K562 (cell line): ENCODE measurements at regions not wholly inside any gene's neighbourhood (a gene's known extent, or its start where the extent isn't known, plus 50 kb on each side); places are given as distances from the start of the nearest gene placed in this dataset.

ENCODE experiments used
- EP300 ChIP-seq: IDR thresholded peaks from 2 replicates; pipeline ENCODE4 v1.6.1; 2012; ENCODE audit warnings: low read length, improper control_type of control experiment
- KLF10 ChIP-seq: fragments of 250-450 bp; sonication (Bioruptor Pico); IDR thresholded peaks from 2 replicates; pipeline ENCODE4 v1.6.1; 2021; ENCODE audit warnings: matching md5 sums
- KLF6 ChIP-seq: fragments of 250-450 bp; sonication (Bioruptor Pico); IDR thresholded peaks from 2 replicates; pipeline ENCODE4 v1.4.0; 2020; ENCODE audit warnings: mild to moderate bottlenecking, moderate library complexity, borderline replicate concordance
- MIER1 ChIP-seq: fragments of 450-650 bp; IDR thresholded peaks from 2 replicates; pipeline ENCODE4 v1.6.1; 2016; ENCODE audit warnings: antibody characterized with exemption, mild to moderate bottlenecking, low read depth
- PTRF ChIP-seq: fragments of 450-650 bp; IDR thresholded peaks from 2 replicates; pipeline ENCODE4 v1.6.1; 2016; ENCODE audit warnings: mild to moderate bottlenecking, missing genetic modification characterization, missing compliant biosample characterization
- RAD21 ChIP-seq, 2 experiments: fragments of 250-450 bp in 1 of 2; fragments of 450-650 bp in 1 of 2; sonication (Bioruptor Pico) in 1 of 2; formaldehyde crosslinking in 1 of 2; IDR thresholded peaks in 1 of 2; conservative IDR thresholded peaks in 1 of 2; 2 replicates each; pipeline versions ENCODE4 v1.4.0 to v1.8.0; 2020 to 2022; ENCODE audit warnings: mild to moderate bottlenecking in 2 of 2, moderate library complexity in 1 of 2
- SREBF1 ChIP-seq: fragments of 150-350 bp; IDR thresholded peaks from 2 replicates; pipeline ENCODE4 v1.6.1; 2014; ENCODE audit warnings: antibody characterized with exemption, low read depth, low read length, borderline replicate concordance
- ZKSCAN3 ChIP-seq: fragments of 250-450 bp; sonication (Bioruptor Pico); IDR thresholded peaks from 2 replicates; pipeline ENCODE4 v1.4.0; 2020
- ZNF146 ChIP-seq: IDR thresholded peaks from one replicate; pipeline ENCODE4 v1.6.1; 2018; ENCODE audit warnings: missing compliant biosample characterization; ENCODE audit not compliant: unreplicated experiment
- ZNF282 ChIP-seq: sonication (generic); formaldehyde crosslinking; IDR thresholded peaks from 2 replicates; pipeline ENCODE4 v1.8.1; 2023; ENCODE audit warnings: missing genetic modification reagents
- ZNF586 ChIP-seq: fragments of 450-650 bp; formaldehyde crosslinking; conservative IDR thresholded peaks from 2 replicates; pipeline ENCODE4 v1.4.0; 2020; ENCODE audit warnings: mild to moderate bottlenecking, moderate library complexity
- TF ChIP-seq, protein P1 (sequence below): fragments of 450-650 bp; IDR thresholded peaks from 2 replicates; pipeline ENCODE4 v1.6.1; 2017; ENCODE audit warnings: mild to moderate bottlenecking, moderate library complexity
- TF ChIP-seq, protein P2 (sequence below): fragments of 450-650 bp; IDR thresholded peaks from 2 replicates; pipeline ENCODE4 v1.6.1; 2016; ENCODE audit warnings: low read depth, mild to moderate bottlenecking, moderate library complexity
- TF ChIP-seq, protein P3 (sequence below), 3 experiments: IDR thresholded peaks in 2 of 3; conservative IDR thresholded peaks in 1 of 3; 2 replicates each; pipeline ENCODE4 v1.5.1; 2011 to 2012; ENCODE audit warnings: low read length in 3 of 3, mild to moderate bottlenecking in 3 of 3, control low read depth in 2 of 3, improper control_type of control experiment in 1 of 3, inconsistent platforms in 1 of 3, low read depth in 1 of 3, mixed read lengths in 1 of 3, moderate library complexity in 1 of 3; ENCODE audit not compliant: insufficient read depth in 2 of 3

DNA sequence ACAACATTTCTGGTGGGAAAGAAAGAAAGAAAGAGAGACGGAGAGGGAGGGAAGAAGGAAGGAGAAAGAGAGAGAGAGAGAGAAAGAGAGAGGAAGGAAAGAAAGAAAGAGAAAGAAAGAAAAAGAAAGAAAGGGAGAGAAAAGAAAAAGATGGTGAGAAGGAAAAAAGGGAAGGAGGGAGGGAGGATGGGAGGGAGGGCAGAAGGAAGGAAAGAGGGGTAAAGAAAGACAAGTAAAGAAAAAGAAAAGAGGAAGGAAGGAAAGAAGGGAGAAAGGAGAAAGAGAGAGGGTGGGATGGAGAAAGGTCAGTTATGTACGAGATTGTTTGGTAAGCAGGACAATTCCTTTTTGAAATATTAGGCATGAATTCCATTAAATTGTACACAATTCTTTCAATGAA is 145.3 kb downstream of the SPRY2 start:
- TF ChIP-seq ZKSCAN3 (CRISPR knock-in tag) (no peak), MIER1 (no peak), KLF10 (CRISPR knock-in tag) (no peak), ZNF282 (CRISPR knock-in tag) (no peak), KLF6 (CRISPR knock-in tag) (no peak), EP300 (no peak), SREBF1 (no peak), RAD21 (CRISPR knock-in tag; conservative IDR thresholded peaks at IDR 0.05 in 1 of 2, IDR thresholded peaks at IDR 0.05 in 1 of 2) (no peak), ZNF146 (CRISPR knock-in tag) (no peak), ZNF586 (no peak), PTRF (tag) (no peak)
- TF ChIP-seq, protein P1, sequence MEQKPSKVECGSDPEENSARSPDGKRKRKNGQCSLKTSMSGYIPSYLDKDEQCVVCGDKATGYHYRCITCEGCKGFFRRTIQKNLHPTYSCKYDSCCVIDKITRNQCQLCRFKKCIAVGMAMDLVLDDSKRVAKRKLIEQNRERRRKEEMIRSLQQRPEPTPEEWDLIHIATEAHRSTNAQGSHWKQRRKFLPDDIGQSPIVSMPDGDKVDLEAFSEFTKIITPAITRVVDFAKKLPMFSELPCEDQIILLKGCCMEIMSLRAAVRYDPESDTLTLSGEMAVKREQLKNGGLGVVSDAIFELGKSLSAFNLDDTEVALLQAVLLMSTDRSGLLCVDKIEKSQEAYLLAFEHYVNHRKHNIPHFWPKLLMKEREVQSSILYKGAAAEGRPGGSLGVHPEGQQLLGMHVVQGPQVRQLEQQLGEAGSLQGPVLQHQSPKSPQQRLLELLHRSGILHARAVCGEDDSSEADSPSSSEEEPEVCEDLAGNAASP: no peak
- TF ChIP-seq, protein P2, sequence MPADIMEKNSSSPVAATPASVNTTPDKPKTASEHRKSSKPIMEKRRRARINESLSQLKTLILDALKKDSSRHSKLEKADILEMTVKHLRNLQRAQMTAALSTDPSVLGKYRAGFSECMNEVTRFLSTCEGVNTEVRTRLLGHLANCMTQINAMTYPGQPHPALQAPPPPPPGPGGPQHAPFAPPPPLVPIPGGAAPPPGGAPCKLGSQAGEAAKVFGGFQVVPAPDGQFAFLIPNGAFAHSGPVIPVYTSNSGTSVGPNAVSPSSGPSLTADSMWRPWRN: no peak
- TF ChIP-seq, protein P3, sequence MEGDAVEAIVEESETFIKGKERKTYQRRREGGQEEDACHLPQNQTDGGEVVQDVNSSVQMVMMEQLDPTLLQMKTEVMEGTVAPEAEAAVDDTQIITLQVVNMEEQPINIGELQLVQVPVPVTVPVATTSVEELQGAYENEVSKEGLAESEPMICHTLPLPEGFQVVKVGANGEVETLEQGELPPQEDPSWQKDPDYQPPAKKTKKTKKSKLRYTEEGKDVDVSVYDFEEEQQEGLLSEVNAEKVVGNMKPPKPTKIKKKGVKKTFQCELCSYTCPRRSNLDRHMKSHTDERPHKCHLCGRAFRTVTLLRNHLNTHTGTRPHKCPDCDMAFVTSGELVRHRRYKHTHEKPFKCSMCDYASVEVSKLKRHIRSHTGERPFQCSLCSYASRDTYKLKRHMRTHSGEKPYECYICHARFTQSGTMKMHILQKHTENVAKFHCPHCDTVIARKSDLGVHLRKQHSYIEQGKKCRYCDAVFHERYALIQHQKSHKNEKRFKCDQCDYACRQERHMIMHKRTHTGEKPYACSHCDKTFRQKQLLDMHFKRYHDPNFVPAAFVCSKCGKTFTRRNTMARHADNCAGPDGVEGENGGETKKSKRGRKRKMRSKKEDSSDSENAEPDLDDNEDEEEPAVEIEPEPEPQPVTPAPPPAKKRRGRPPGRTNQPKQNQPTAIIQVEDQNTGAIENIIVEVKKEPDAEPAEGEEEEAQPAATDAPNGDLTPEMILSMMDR (IDR thresholded peaks at IDR 0.05 in 2 of 3, conservative IDR thresholded peaks at IDR 0.05 in 1 of 3; ENCODE audit: insufficient read depth in 2 of 3, low read depth in 1 of 3, low read length in 3 of 3): no peak
